ENCODE measurements at regions not wholly inside any gene's neighbourhood (a gene's known extent, or its start where the extent isn't known, plus 50 kb on each side); places are given as distances from the start of the nearest gene placed in this dataset.
"Not testable (repeated sequence)": the region's sequence is repeated elsewhere in the genome, so short reads cannot be mapped to it uniquely, and the experiment has no call there.

GRCh38 chr2:239865856-239866255 lies 159.3 kb downstream of the NDUFA10 start:
- DNase-seq = not testable (repeated sequence)

GRCh38 chr2:239865059-239865639 lies 160.0 kb downstream of the NDUFA10 start:
- no peak for DNase-seq

- DNase-seq = no peak
Measured at GRCh38 chr2:239864247-239865058, 160.7 kb downstream of the NDUFA10 start.

GRCh38 chr2:239862613-239863012 lies 162.5 kb downstream of the NDUFA10 start:
- DNase-seq = no peak

GRCh38 chr2:239858179-239858578 lies 167.0 kb downstream of the NDUFA10 start:
- DNase-seq = no peak

DNA sequence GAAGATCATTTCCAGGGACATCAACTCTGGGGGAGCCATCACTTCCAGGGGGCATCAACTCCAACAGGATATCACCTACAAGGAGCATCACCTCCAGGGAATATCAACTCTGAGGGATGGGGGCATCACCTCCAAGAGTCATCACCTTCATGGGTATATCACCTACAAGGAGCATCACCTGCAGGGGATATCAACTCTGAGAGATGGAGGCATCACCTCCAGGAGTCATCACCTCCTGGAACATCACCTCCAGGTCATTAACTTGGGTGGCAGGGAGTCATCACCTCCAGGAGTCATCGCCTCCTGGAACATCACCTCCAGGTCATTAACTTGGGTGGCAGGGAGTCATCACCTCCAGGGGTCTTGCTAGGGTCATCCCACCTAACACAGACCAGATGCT lies 167.6 kb downstream of the NDUFA10 start:
- no peak for DNase-seq

- no peak for DNase-seq
Measured at GRCh38 chr2:239856620-239857285, 168.4 kb downstream of the NDUFA10 start.

- DNase-seq = peak; percentile 9
Measured at GRCh38 chr2:239855863-239856587, 169.1 kb downstream of the NDUFA10 start.

DNA sequence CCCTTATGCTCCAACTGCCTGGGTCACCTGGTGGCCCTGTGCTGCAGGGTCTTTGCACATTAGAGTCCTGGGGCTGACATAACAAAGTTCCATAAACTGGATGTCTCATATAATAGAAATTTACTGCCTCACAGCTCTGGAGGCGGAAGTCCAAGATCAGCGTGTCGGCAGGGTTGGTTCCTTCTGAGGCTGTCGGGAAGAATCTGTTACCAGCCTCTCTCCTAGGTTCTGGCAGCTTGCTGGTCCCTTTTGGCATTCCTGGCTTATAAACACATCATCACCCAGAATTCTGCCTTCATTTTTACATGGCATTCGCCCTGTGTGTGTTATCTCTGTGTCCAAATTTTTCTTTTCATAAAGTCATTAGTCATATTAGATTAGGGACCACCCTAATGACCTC lies 170.5 kb downstream of the NDUFA10 start:
- DNase-seq = no peak

- no peak for DNase-seq
Measured at GRCh38 chr2:239853706-239854327, 171.3 kb downstream of the NDUFA10 start.

DNA sequence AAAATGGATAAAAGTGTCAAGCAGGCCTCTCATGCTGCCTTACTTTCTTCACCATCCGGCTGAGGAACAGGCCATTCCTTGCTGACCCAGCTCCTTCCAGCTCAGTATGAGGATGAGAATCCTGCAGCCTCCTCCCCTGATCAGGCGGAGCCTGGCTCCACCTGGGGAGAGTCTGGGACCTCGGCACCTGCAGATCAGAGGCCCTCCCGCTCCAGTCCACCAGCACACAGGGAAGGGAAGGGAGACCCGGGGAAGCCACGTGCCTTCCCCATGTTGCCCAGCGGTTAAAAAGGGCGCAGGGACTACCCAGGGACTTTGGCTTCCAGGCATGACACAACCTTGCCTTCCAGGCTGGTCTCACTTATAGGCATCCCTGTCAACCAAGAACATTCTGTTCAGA lies 172.0 kb downstream of the NDUFA10 start:
- DNase-seq = no peak

DNA sequence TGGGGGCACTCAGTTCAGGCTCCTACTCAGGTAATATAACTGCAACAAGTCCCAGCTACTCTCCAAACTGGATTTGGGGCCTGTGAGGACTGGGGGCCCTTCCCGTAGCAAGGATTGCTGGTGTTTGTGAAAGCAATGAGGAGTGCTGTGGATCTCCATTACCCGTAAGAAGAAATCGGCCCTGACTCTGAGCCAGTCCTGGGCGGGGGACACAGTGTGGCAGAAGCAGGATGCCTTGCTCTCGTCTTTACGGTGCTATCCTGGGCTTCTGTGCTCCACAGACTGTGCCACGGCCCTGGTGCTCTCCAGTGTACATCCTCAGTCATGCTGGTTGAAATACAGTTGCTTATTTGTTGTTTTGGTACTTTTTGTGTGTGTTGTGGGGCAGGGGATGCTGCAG lies 172.9 kb downstream of the NDUFA10 start:
- no peak for DNase-seq

- DNase-seq = no peak
Measured at GRCh38 chr2:239846789-239847676, 178.1 kb downstream of the NDUFA10 start.

DNA sequence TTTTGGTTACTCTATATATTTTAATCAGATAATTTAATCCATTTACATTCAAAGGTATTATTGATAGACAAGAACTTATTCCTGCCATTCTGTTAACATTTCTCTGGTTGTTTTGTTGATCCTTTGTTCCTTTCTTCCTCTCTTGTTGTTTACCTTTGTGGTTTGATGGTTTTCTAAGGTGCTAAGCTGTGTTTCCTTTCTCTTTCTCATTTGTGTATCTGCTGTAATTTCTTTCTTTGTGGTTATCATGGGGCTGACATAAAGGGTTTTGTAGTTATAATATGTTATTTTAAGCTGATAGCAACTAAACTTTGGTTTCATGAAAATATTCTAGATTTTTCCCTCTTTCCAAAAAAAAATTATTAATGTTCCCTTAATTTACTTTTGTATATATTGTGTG lies 179.2 kb downstream of the NDUFA10 start:
- no peak for DNase-seq

GRCh38 chr2:239839306-239839705 lies 185.8 kb downstream of the NDUFA10 start:
- DNase-seq = no peak

GRCh38 chr2:239836021-239836765 lies 188.9 kb downstream of the NDUFA10 start:
- DNase-seq = no peak

- no peak for DNase-seq
Measured at GRCh38 chr2:239835056-239835455, 190.1 kb downstream of the NDUFA10 start.

- DNase-seq = no peak
Measured at GRCh38 chr2:239834143-239834542, 191.0 kb downstream of the NDUFA10 start.

GRCh38 chr2:239833269-239834109 lies 191.7 kb downstream of the NDUFA10 start:
- DNase-seq = no peak
